GM23248 (cell line): ENCODE measurements at regions not wholly inside any gene's neighbourhood (a gene's known extent, or its start where the extent isn't known, plus 50 kb on each side); places are given as distances from the start of the nearest gene placed in this dataset.

ENCODE experiments used
- DNase-seq: peaks from one replicate; pipeline ENCODE4 v3.0.0-alpha.2; 2015
- H2AFZ ChIP-seq: fragments of 200-600 bp; sonication (generic); 2 replicates; pipeline ENCODE4 v1.6.1; 2016; ENCODE audit warnings: antibody characterized with exemption
- H3F3A ChIP-seq: fragments of 200-600 bp; sonication (generic); 2 replicates; pipeline ENCODE4 v1.6.1; 2016; ENCODE audit warnings: mild to moderate bottlenecking, antibody characterized with exemption, mixed run types; ENCODE audit not compliant: insufficient read depth
- H3K27ac ChIP-seq: fragments of 200-600 bp; sonication (generic); 2 replicates; pipeline ENCODE4 v1.5.1; 2016; ENCODE audit warnings: mild to moderate bottlenecking
- H3K27me3 ChIP-seq: fragments of 200-600 bp; sonication (generic); replicated peaks from 2 replicates; pipeline ENCODE4 v1.6.1; 2016; ENCODE audit warnings: mild to moderate bottlenecking; ENCODE audit not compliant: insufficient read depth
- H3K36me3 ChIP-seq: fragments of 200-600 bp; sonication (generic); 2 replicates; pipeline ENCODE4 v1.6.1; 2016; ENCODE audit warnings: low read depth, mild to moderate bottlenecking
- H3K4me1 ChIP-seq: fragments of 200-600 bp; sonication (generic); 2 replicates; pipeline ENCODE4 v1.6.1; 2016; ENCODE audit warnings: mild to moderate bottlenecking; ENCODE audit not compliant: insufficient read depth
- H3K4me2 ChIP-seq: fragments of 200-600 bp; sonication (generic); one replicate; pipeline ENCODE4 v1.6.1; 2016; ENCODE audit warnings: mild to moderate bottlenecking; ENCODE audit not compliant: unreplicated experiment
- H3K4me3 ChIP-seq: fragments of 200-600 bp; sonication (generic); 2 replicates; pipeline ENCODE4 v1.5.1; 2016; ENCODE audit warnings: mild to moderate bottlenecking
- H3K79me2 ChIP-seq: fragments of 200-600 bp; sonication (generic); 2 replicates; pipeline ENCODE4 v1.6.1; 2016; ENCODE audit warnings: mild to moderate bottlenecking; ENCODE audit not compliant: insufficient read depth
- H3K9ac ChIP-seq: fragments of 200-600 bp; sonication (generic); 2 replicates; pipeline ENCODE4 v1.6.1; 2016; ENCODE audit warnings: mild to moderate bottlenecking
- H3K9me2 ChIP-seq: fragments of 200-600 bp; sonication (generic); 2 replicates; pipeline ENCODE4 v1.6.1; 2016; ENCODE audit warnings: mixed run types, mild to moderate bottlenecking, moderate library complexity; ENCODE audit not compliant: insufficient read depth
- H3K9me3 ChIP-seq: fragments of 200-600 bp; sonication (generic); one replicate; pipeline ENCODE4 v1.6.1; 2017; ENCODE audit warnings: low read depth
- H4K20me1 ChIP-seq: fragments of 200-600 bp; sonication (generic); 2 replicates; pipeline ENCODE4 v1.6.0; 2016; ENCODE audit not compliant: insufficient read depth
- EZH2 ChIP-seq: fragments of 200-600 bp; sonication (generic); IDR thresholded peaks from 2 replicates; pipeline ENCODE4 v1.6.1; 2018; ENCODE audit warnings: antibody characterized with exemption, mild to moderate bottlenecking; ENCODE audit not compliant: insufficient read depth, poor library complexity, severe bottlenecking
- EZH2phosphoT487 ChIP-seq: fragments of 200-600 bp; sonication (generic); IDR thresholded peaks from 2 replicates; pipeline ENCODE4 v1.6.1; 2018; ENCODE audit warnings: antibody characterized with exemption, moderate library complexity, mild to moderate bottlenecking, low read depth; ENCODE audit not compliant: insufficient read depth
- WGBS, 2 experiments: methylation state at CpG; one replicate each; pipeline ENCODE4 v1.1.6; 2015 to 2017; ENCODE audit warnings: low lambda C conversion rate in 2 of 2, low coverage in 1 of 2; ENCODE audit errors: missing lambda C conversion rate in 2 of 2; 5-methylcytosine and 5-hydroxymethylcytosine counted together
- in situ Hi-C: fragments of 300-500 bp; cut with MboI; formaldehyde crosslinking; loops from 2 replicates; pipeline ENCODE4 v1.15.0; 2020

GRCh38 chr1:182183606-182184005 is 122.1 kb upstream of the ZNF648 start:
- Histone ChIP-seq H3F3A (peaks cover 17% of the 10 kb centered on the region; the same call in 1 of the 2 replicates), H4K20me1 (no peaks in the 10 kb centered on the region), H3K4me2 (no peak overlapping the region), H3K79me2 (no peaks in the 10 kb centered on the region), H3K36me3 (no peaks in the 10 kb centered on the region), H3K27me3 (peaks cover 35% of the 10 kb centered on the region), H3K9me3 (no peaks in the 10 kb centered on the region), H3K9me2 (no peaks in the 10 kb centered on the region), H3K27ac (no peak overlapping the region), H3K4me3 (no peak overlapping the region), H3K9ac (no peak overlapping the region), H3K4me1 (peaks cover 15% of the 10 kb centered on the region), H2AFZ (no peak overlapping the region)
- in situ Hi-C loops = no loop called here
- WGBS, 2 experiments = 67 to 70% methylated on average over 3 of the region's 3 CpGs
- no peak for DNase-seq
- TF ChIP-seq EZH2 (no peak), EZH2phosphoT487 (no peak)

GRCh38 chr1:182182311-182182710 is 120.8 kb upstream of the ZNF648 start:
- in situ Hi-C loops = no loop called here
- DNase-seq = no peak
- H3F3A ChIP-seq = peaks cover 17% of the 10 kb centered on the region; the same call in 1 of the 2 replicates
- H3K27me3 ChIP-seq = peaks cover 44% of the 10 kb centered on the region
- no peak overlapping the region for H2AFZ ChIP-seq
- TF ChIP-seq EZH2phosphoT487 (no peak), EZH2 (no peak)
- no peak overlapping the region for H3K4me2 ChIP-seq
- H3K36me3 ChIP-seq = no peaks in the 10 kb centered on the region
- no peak overlapping the region for H3K4me3 ChIP-seq
- no peaks in the 10 kb centered on the region for H4K20me1 ChIP-seq
- no peak overlapping the region for H3K27ac ChIP-seq
- no peak overlapping the region for H3K9ac ChIP-seq
- peaks cover 15% of the 10 kb centered on the region for H3K4me1 ChIP-seq
- H3K9me2 ChIP-seq = no peaks in the 10 kb centered on the region
- no peaks in the 10 kb centered on the region for H3K79me2 ChIP-seq
- H3K9me3 ChIP-seq = no peaks in the 10 kb centered on the region

GRCh38 chr1:182181167-182181572 is 119.7 kb upstream of the ZNF648 start:
- H3K9me2 ChIP-seq = no peaks in the 10 kb centered on the region
- H2AFZ ChIP-seq = no peak overlapping the region
- in situ Hi-C loops = no loop called here
- no peak for DNase-seq
- WGBS, 2 experiments = 76 to 80% methylated on average over 3 of the region's 3 CpGs
- peaks cover 6% of the 10 kb centered on the region for H3K4me1 ChIP-seq
- peaks cover 10% of the 10 kb centered on the region; the same call in 1 of the 2 replicates for H3F3A ChIP-seq
- H3K9me3 ChIP-seq = no peaks in the 10 kb centered on the region
- no peak overlapping the region for H3K4me2 ChIP-seq
- peaks cover 44% of the 10 kb centered on the region for H3K27me3 ChIP-seq
- TF ChIP-seq EZH2phosphoT487 (no peak), EZH2 (no peak)
- no peaks in the 10 kb centered on the region for H3K36me3 ChIP-seq
- no peaks in the 10 kb centered on the region for H4K20me1 ChIP-seq
- no peak overlapping the region for H3K9ac ChIP-seq
- H3K27ac ChIP-seq = no peak overlapping the region
- H3K79me2 ChIP-seq = no peaks in the 10 kb centered on the region
- H3K4me3 ChIP-seq = no peak overlapping the region

- no peaks in the 10 kb centered on the region for H3K79me2 ChIP-seq
- no peaks in the 10 kb centered on the region for H3K9me2 ChIP-seq
- no peaks in the 10 kb centered on the region for H3K9me3 ChIP-seq
- WGBS, 2 experiments = 16 to 18% methylated on average over 4 of the region's 4 CpGs
- no peak overlapping the region for H3K4me2 ChIP-seq
- TF ChIP-seq EZH2phosphoT487 = no peak
- no peak overlapping the region for H3K4me3 ChIP-seq
- H4K20me1 ChIP-seq = no peaks in the 10 kb centered on the region
- H3F3A ChIP-seq = no peaks in the 10 kb centered on the region
- H3K27me3 ChIP-seq = 0 out of 2 replicates have a peak, but pooled peaks cover 15% of the 10 kb centered on the region
- H2AFZ ChIP-seq = no peak overlapping the region
- in situ Hi-C loops = no loop called here
- no peak for DNase-seq
- H3K4me1 ChIP-seq = no peaks in the 10 kb centered on the region; the same call in 1 of the 2 replicates
- no peak overlapping the region for H3K9ac ChIP-seq
- no peaks in the 10 kb centered on the region for H3K36me3 ChIP-seq
- no peak overlapping the region for H3K27ac ChIP-seq
Measured at GRCh38 chr1:182175361-182175931, 113.9 kb upstream of the ZNF648 start.

- Histone ChIP-seq H3F3A (no peaks in the 10 kb centered on the region), H3K79me2 (no peaks in the 10 kb centered on the region), H2AFZ (no peak overlapping the region), H4K20me1 (no peaks in the 10 kb centered on the region), H3K4me3 (no peak overlapping the region), H3K27me3 (0 out of 2 replicates have a peak, but pooled peaks cover 15% of the 10 kb centered on the region), H3K9me3 (no peaks in the 10 kb centered on the region), H3K4me1 (no peaks in the 10 kb centered on the region; the same call in 1 of the 2 replicates), H3K36me3 (no peaks in the 10 kb centered on the region), H3K9me2 (no peaks in the 10 kb centered on the region), H3K27ac (no peak overlapping the region), H3K9ac (no peak overlapping the region), H3K4me2 (no peak overlapping the region)
- WGBS, 2 experiments = 0% methylated on average over 1 of the region's 1 CpG
- TF ChIP-seq EZH2phosphoT487 (no peak), EZH2 (no peak)
- DNase-seq = no peak
- in situ Hi-C loops = no loop called here
Measured at GRCh38 chr1:182174513-182174855, 113.0 kb upstream of the ZNF648 start.
